GM18520 (cell line): ENCODE measurements at regions not wholly inside any gene's neighbourhood (a gene's known extent, or its start where the extent isn't known, plus 50 kb on each side); places are given as distances from the start of the nearest gene placed in this dataset.

ENCODE experiments used
- ATAC-seq: cut with Tn5 transposase; IDR thresholded peaks from one replicate; pipeline ENCODE4 v1.9.1; 2021; ENCODE audit not compliant: unreplicated experiment

DNA sequence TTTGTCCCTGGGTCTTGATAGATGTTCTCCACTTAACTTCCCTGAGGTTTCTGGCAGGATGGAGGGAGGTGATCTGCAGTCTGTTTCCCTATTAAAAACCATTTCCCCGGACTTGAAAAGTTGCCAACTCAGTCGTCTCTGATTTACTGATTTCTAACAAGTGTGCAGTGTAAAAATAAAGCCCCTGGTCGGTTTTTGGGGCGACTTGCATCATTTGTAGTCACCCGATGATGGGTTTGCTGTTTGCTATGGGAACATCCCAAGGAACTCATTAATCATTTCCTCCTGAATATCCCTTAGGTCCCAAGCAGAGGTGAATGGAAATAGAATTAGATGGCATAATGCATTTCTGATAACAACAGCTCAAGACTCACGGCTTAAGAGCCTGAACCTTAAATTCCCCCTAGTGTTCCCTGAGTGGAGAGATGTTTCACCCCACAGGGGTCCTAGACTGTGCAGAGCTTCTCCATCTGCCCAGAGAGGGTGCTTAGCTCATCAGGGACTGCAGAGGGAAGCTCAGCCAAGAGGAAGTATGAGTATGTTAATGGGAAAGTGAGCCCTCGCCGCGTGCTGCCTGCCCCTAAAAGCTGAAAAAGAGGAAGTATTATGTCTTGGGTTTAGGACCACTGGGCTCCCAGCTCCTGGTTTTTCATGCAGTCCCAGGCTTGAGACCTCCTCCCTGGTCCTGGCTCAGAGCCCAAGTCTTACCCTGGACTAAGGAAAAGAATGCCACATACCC lies 115.1 kb upstream of the DAP start:
- ATAC-seq = no peak

GRCh38 chr5:10875201-10875768 lies 114.3 kb upstream of the DAP start:
- ATAC-seq = no peak

DNA sequence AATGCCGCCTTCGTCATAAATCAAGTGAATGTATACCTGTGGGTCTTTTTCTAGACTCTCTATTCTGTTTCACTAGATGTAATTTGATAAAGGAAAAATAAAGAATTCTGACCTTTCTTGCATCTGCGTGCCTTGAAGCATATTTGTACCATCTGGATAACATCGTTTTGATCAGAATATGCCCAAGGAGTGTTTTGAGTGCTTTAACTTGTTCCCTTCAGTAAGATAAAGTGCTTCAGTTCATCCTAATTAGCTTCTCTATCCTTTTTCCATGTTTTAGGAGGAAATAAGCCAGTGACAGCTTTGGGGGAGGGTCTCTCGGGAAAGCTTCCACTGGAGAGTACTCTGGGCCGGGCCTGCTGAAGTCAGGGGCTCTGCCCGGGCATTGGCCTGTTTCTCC lies 113.5 kb upstream of the DAP start:
- ATAC-seq = no peak

DNA sequence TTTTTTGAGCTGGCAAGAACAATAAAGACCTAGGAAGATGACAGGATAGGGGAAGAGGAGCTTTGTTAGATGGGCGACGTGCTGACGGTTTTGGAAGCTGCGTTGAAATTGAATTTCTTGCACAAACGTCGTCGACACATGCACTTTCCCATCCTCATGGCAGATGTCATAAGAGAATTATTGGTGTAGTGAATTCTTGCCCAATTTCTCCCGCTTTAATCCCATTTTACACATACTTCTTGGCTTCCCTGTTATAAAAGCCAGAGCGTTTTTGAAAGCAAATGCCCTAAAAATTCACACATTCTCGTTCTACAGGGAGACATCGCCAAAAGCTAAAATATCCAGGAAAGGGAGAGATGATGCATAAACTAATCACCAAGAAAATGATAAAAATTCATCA lies 109.8 kb upstream of the DAP start:
- no peak for ATAC-seq

- no peak for ATAC-seq
Observed at GRCh38 chr5:10868956-10869355, 107.9 kb upstream of the DAP start.

DNA sequence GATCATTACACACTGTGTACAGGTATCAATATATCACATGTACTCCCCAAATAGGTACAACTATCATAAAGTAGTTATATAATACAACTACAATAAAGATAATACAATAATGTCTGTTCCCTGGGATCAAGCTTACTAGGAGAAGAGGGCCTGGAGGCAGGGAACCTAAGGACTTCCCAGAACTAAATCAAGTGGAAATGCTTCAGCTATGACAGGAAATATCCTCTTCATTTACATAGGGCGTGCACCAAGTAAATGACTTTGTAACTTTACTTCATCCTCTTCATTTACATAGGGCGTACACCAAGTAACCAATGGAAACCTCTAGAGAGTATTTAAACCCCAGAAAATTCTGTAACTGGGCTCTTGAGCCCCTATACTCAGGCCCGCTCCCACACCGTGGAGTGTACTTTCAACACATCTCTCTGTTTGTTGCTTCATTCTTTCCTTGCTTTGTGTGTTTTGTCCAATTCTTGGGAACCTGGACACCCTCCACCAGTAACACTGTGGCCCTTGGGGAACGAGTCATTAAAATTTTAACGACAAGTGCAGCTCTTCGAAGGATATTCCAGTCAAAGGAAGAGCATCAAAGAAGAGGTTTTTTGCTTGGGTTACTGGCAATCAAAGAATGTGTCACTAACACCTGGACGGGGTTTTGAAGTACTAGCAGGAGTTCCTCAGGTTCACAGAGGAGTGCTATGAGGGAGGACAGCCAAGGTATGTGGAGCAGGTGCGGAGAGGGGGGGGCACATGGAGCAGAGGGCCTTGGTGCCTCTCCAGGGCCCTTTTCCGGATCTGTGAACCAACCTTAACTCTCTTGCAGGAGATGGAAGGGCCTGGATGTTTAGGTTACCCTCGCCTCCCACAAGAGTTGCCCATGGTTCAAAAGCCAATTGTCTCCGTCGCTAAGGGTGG lies 106.6 kb upstream of the DAP start:
- ATAC-seq = no peak

GRCh38 chr5:10866913-10867312 lies 105.9 kb upstream of the DAP start:
- no peak for ATAC-seq

GRCh38 chr5:10863763-10864383 lies 102.8 kb upstream of the DAP start:
- no peak for ATAC-seq

DNA sequence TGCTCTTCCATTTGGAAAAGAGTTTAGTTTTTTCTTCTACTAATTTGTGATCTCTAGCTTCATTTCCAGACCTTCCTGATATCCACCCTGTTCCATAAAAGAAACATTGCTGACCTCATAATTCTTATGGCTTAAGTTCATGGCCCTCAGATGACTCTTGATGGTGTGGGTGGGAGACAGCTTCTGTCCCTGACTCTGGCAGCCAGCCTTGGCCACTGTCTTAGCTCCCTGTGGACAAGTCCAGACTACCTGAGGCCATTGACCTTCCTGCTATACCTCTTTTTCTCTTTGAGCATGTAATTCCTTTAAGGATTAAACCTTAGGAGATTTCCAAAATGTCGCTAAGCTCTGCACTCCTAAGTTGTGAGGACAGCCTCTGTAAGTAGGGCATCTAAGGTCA lies 101.1 kb upstream of the DAP start:
- ATAC-seq = no peak

DNA sequence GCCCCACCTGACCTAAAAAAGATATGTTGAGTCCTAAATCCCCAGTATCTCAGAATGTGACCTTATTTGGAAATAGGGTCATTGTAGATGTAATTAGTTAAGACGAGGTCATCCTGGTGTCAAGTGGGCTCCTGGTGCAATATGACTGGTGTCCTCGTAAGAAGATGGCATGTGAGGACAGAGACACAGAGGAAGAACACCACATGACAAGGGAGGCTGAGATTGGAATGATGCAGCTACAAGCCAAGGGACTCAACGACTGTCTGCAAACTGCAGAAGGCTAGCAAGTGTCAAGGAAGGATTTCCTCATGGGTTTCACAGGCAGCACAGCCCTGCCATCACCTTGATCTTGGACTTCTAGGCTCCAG lies 100.4 kb upstream of the DAP start:
- ATAC-seq = no peak

DNA sequence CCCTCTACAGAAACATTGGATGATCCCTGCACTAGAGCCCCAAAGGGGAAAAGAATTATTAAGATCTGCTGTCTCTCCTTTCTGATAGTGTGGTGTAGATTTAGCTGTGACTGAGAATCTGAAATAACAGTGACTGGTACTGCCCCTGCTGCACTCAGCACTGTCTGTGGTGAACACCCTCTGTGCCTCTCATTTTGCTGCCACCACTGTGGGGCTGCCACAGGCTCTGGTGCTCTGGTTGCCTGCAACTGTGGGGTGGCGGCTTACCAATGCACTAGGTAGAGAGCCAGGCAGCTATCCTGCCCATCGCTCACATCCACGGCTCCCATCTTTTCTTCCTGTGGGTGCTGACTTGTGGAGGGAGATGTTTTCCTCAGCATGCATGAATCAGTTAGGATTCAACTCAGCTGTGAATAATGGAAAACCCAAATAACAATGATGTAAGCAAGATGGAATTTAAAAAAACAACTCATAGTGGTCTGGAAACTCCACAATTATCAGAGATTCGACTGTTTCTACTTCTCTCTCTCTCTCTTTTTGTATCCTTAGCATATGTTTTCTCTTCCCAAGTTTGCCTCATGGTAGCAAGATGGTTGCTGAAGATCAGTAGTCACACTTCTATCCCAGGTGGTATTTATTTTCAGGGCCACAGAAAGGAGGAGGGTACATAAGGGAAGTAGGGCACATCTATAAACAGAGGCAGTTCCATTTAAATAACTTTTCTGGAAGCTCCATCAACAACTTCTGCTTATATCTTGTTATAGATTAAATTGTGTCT lies 99.8 kb upstream of the DAP start:
- no peak for ATAC-seq

- no peak for ATAC-seq
Observed at GRCh38 chr5:10860196-10860543, 99.1 kb upstream of the DAP start.

- no peak for ATAC-seq
Observed at GRCh38 chr5:10859393-10860195, 98.6 kb upstream of the DAP start.

DNA sequence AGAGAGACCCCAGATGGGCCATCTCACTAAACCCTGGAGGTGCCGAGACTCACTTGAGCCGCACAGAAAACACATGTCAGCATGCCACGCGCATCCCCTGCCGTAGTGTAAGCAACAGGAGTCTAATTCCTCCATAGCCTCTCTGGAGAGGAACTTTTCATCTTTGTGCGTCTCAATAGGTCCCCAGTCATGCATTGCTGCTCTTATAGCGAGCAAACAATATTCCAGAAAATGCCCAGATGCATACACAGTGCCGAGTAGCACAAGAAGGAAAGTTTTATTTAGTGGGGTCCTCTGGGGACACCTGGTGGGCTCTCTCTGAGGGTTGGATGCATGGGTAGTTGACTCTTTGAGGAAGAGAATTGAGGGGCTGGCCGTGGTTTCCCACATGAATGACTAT lies 97.9 kb upstream of the DAP start:
- no peak for ATAC-seq

GRCh38 chr5:10858307-10858706 lies 97.3 kb upstream of the DAP start:
- ATAC-seq = no peak

- ATAC-seq = no peak
Observed at GRCh38 chr5:10857338-10857733, 96.3 kb upstream of the DAP start.

- ATAC-seq = no peak
Observed at GRCh38 chr5:10856683-10857337, 95.8 kb upstream of the DAP start.

DNA sequence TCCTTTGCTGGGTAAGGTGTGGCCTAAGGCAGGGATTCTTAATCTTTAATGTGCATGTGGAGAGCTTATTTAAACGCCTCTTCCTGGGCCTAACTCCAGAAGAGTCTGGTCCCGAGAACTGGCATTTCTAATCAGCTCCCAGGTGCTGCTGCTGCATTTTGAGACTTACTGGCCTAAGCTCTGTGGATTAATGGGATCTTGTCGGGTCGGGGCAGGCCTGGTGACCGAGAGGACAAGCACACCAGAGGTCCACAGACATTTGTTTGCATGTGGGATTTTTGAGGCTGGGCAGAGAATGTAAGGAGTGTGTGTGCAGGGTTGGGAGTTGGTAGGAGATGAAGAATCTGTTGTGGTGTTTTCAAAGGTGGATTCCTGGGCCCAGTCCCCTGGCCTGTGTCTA lies 95.0 kb upstream of the DAP start:
- ATAC-seq = no peak

- no peak for ATAC-seq
Observed at GRCh38 chr5:10854506-10855277, 93.7 kb upstream of the DAP start.
